HEK293 (cell line): ENCODE measurements at regions not wholly inside any gene's neighbourhood (a gene's known extent, or its start where the extent isn't known, plus 50 kb on each side); places are given as distances from the start of the nearest gene placed in this dataset.

ENCODE experiments used
- CTCF ChIA-PET: fragments of 350-600 bp; formaldehyde crosslinking; extraction: SDS; loops from one replicate; lab custom pipeline; 2021; ENCODE audit warnings: antibody characterized with exemption; lab: Yijun Ruan, JAX
- POLR2A ChIA-PET: fragments of 300-600 bp; formaldehyde crosslinking; extraction: SDS; loops from one replicate; lab custom pipeline; 2020; ENCODE audit warnings: antibody characterized with exemption, inconsistent platforms; lab: Yijun Ruan, JAX
- H3K27ac ChIP-seq: fragments of 200-500 bp; sonication (Bioruptor generic); 2 replicates; pipeline ENCODE4 v1.5.1; 2014; ENCODE audit warnings: low read depth, low read length, control low read depth, inconsistent platforms; ENCODE audit errors: extremely low read depth
- H3K36me3 ChIP-seq, 2 experiments: fragments of 200-500 bp in 1 of 2; sonication (Bioruptor generic) in 1 of 2; 1 replicate in 1 of 2; 2 replicates in 1 of 2; pipeline ENCODE4 v1.5.1; 2014 to 2017; ENCODE audit warnings: inconsistent platforms in 2 of 2, low read length in 2 of 2; ENCODE audit not compliant: control insufficient read depth in 2 of 2, insufficient read depth in 1 of 2
- H3K4me1 ChIP-seq: fragments of 200-500 bp; sonication (Bioruptor generic); 2 replicates; pipeline ENCODE4 v1.5.1; 2014; ENCODE audit warnings: mild to moderate bottlenecking, low read length, inconsistent platforms; ENCODE audit not compliant: control insufficient read depth, insufficient read depth
- H3K4me3 ChIP-seq: 2 replicates; pipeline ENCODE4 v1.5.1; 2011; ENCODE audit warnings: low read depth, mild to moderate bottlenecking, control low read depth, low read length, moderate library complexity
- H3K9me3 ChIP-seq: fragments of 200-500 bp; sonication (Bioruptor generic); 2 replicates; pipeline ENCODE4 v1.5.1; 2014; ENCODE audit warnings: low read depth, low read length, inconsistent platforms; ENCODE audit not compliant: control insufficient read depth, insufficient read depth
- BCL11A ChIP-seq: fragments of 450-650 bp; formaldehyde crosslinking; IDR thresholded peaks from 2 replicates; pipeline ENCODE4 v1.5.1; 2016; ENCODE audit warnings: low read depth, missing biosample characterization, missing genetic modification characterization
- OVOL3 ChIP-seq: fragments of 450-650 bp; formaldehyde crosslinking; IDR thresholded peaks from 2 replicates; pipeline ENCODE4 v1.5.1; 2016; ENCODE audit warnings: missing biosample characterization, missing genetic modification characterization
- SCRT2 ChIP-seq: fragments of 450-650 bp; formaldehyde crosslinking; IDR thresholded peaks from 2 replicates; pipeline ENCODE4 v1.5.1; 2016; ENCODE audit warnings: missing biosample characterization, missing genetic modification characterization
- SETDB1 ChIP-seq: IDR thresholded peaks from one replicate; pipeline ENCODE4 v1.6.1; 2017; ENCODE audit warnings: mild to moderate bottlenecking, low read length, moderate library complexity, mixed read lengths; ENCODE audit not compliant: insufficient read length
- ZBTB8A ChIP-seq: fragments of 450-650 bp; formaldehyde crosslinking; IDR thresholded peaks from 2 replicates; pipeline ENCODE4 v1.5.1; 2016; ENCODE audit warnings: missing biosample characterization, missing genetic modification characterization
- ZEB2 ChIP-seq: fragments of 450-650 bp; formaldehyde crosslinking; IDR thresholded peaks from 2 replicates; pipeline ENCODE4 v1.5.1; 2016; ENCODE audit warnings: missing biosample characterization, missing genetic modification characterization
- ZNF114 ChIP-seq: fragments of 450-650 bp; formaldehyde crosslinking; IDR thresholded peaks from 2 replicates; pipeline ENCODE4 v1.5.0; 2017; ENCODE audit warnings: missing biosample characterization, missing genetic modification characterization
- ZNF140 ChIP-seq: fragments of 450-650 bp; formaldehyde crosslinking; IDR thresholded peaks from 2 replicates; pipeline ENCODE4 v1.5.1; 2016; ENCODE audit warnings: missing biosample characterization, missing genetic modification characterization
- ZNF16 ChIP-seq: fragments of 450-650 bp; formaldehyde crosslinking; IDR thresholded peaks from 2 replicates; pipeline ENCODE4 v1.5.1; 2016; ENCODE audit warnings: low read depth, missing biosample characterization, missing genetic modification characterization
- ZNF174 ChIP-seq: fragments of 450-650 bp; formaldehyde crosslinking; IDR thresholded peaks from 2 replicates; pipeline ENCODE4 v1.5.0; 2017; ENCODE audit warnings: missing biosample characterization, mild to moderate bottlenecking, missing genetic modification characterization
- ZNF560 ChIP-seq: fragments of 450-650 bp; formaldehyde crosslinking; IDR thresholded peaks from 2 replicates; pipeline ENCODE4 v1.5.1; 2017; ENCODE audit warnings: missing biosample characterization, missing genetic modification characterization, borderline replicate concordance
- ZNF585B ChIP-seq: fragments of 450-650 bp; formaldehyde crosslinking; IDR thresholded peaks from 2 replicates; pipeline ENCODE4 v1.5.1; 2016; ENCODE audit warnings: missing biosample characterization, missing genetic modification characterization
- ZNF600 ChIP-seq: fragments of 450-650 bp; formaldehyde crosslinking; IDR thresholded peaks from 2 replicates; pipeline ENCODE4 v1.5.1; 2016; ENCODE audit warnings: missing biosample characterization, missing genetic modification characterization
- ZNF791 ChIP-seq: fragments of 450-650 bp; formaldehyde crosslinking; IDR thresholded peaks from 2 replicates; pipeline ENCODE4 v1.5.1; 2016; ENCODE audit warnings: missing biosample characterization, missing genetic modification characterization
- TF ChIP-seq, protein P1 (sequence below): fragments of 450-650 bp; formaldehyde crosslinking; IDR thresholded peaks from 2 replicates; pipeline ENCODE4 v1.5.1; 2016; ENCODE audit warnings: missing biosample characterization, missing genetic modification characterization
- TF ChIP-seq, protein P2 (sequence below): IDR thresholded peaks from 2 replicates; pipeline ENCODE4 v1.6.1; 2011; ENCODE audit warnings: mild to moderate bottlenecking, low read depth, low read length, borderline replicate concordance
- TF ChIP-seq, protein P3 (sequence below): fragments of 450-650 bp; formaldehyde crosslinking; IDR thresholded peaks from 2 replicates; pipeline ENCODE4 v1.5.1; 2017; ENCODE audit warnings: missing biosample characterization, missing genetic modification characterization
- TF ChIP-seq, protein P4 (sequence below): fragments of 450-650 bp; formaldehyde crosslinking; IDR thresholded peaks from 2 replicates; pipeline ENCODE4 v1.5.1; 2016; ENCODE audit warnings: missing biosample characterization, missing genetic modification characterization, borderline replicate concordance

- TF ChIP-seq, protein P1, sequence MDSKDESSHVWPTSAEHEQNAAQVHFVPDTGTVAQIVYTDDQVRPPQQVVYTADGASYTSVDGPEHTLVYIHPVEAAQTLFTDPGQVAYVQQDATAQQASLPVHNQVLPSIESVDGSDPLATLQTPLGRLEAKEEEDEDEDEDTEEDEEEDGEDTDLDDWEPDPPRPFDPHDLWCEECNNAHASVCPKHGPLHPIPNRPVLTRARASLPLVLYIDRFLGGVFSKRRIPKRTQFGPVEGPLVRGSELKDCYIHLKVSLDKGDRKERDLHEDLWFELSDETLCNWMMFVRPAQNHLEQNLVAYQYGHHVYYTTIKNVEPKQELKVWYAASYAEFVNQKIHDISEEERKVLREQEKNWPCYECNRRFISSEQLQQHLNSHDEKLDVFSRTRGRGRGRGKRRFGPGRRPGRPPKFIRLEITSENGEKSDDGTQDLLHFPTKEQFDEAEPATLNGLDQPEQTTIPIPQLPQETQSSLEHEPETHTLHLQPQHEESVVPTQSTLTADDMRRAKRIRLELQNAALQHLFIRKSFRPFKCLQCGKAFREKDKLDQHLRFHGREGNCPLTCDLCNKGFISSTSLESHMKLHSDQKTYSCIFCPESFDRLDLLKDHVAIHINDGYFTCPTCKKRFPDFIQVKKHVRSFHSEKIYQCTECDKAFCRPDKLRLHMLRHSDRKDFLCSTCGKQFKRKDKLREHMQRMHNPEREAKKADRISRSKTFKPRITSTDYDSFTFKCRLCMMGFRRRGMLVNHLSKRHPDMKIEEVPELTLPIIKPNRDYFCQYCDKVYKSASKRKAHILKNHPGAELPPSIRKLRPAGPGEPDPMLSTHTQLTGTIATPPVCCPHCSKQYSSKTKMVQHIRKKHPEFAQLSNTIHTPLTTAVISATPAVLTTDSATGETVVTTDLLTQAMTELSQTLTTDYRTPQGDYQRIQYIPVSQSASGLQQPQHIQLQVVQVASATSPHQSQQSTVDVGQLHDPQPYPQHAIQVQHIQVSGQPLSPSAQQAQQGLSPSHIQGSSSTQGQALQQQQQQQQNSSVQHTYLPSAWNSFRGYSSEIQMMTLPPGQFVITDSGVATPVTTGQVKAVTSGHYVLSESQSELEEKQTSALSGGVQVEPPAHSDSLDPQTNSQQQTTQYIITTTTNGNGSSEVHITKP (tag by site-specific recombination), result no peak
- TF ChIP-seq ZNF560 (tag by site-specific recombination) (no peak), SCRT2 (tag by site-specific recombination) (no peak)
- TF ChIP-seq, all 188 proteins: peak for 0
Observed at GRCh38 chr12:90393652-90394051, 561.3 kb downstream of the CCER1 start (continued).

DNA sequence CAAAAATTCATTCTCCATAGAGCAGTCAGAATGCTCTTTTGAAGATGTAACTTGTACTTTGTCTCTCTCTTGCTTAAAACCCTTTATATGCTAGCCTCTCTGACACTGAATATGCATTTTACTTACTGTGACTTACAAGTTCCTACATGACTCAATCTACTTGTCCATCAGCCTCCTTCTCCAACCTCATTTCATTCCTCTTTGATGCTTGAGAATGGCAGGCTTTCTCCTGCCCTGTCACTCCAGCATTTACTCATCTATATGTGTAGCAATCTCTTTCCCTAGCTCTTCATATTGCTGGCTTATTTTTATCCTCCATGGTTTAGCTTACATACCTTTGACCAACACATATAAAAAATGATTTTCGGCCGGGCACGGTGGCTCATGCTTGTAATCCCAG lies 561.9 kb downstream of the CCER1 start:
- Histone ChIP-seq H3K4me1 (no peaks in the 10 kb centered on the region), H3K36me3 (no peaks in the 10 kb centered on the region), H3K4me3 (no peak overlapping the region), H3K27ac (no peak overlapping the region), H3K9me3 (no peaks in the 10 kb centered on the region)
- ChIA-PET CTCF (no interaction called here), POLR2A (interaction anchor here (0.7 kb wide), 1 partner anchor 57 kb away, joined by 6 read pairs; no protein-coding TSS in a partner anchor)
- TF ChIP-seq OVOL3 (tag by site-specific recombination) (no peak), ZEB2 (tag by site-specific recombination) (no peak), ZNF600 (tag by site-specific recombination) (no peak), ZNF585B (tag by site-specific recombination) (no peak), BCL11A (tag by site-specific recombination) (no peak), ZNF174 (tag by site-specific recombination) (no peak), ZNF791 (tag by site-specific recombination) (no peak), ZNF114 (tag by site-specific recombination) (no peak), ZNF140 (tag by site-specific recombination) (no peak)
- TF ChIP-seq, protein P2, sequence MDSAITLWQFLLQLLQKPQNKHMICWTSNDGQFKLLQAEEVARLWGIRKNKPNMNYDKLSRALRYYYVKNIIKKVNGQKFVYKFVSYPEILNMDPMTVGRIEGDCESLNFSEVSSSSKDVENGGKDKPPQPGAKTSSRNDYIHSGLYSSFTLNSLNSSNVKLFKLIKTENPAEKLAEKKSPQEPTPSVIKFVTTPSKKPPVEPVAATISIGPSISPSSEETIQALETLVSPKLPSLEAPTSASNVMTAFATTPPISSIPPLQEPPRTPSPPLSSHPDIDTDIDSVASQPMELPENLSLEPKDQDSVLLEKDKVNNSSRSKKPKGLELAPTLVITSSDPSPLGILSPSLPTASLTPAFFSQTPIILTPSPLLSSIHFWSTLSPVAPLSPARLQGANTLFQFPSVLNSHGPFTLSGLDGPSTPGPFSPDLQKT, result no peak
- TF ChIP-seq, protein P3, sequence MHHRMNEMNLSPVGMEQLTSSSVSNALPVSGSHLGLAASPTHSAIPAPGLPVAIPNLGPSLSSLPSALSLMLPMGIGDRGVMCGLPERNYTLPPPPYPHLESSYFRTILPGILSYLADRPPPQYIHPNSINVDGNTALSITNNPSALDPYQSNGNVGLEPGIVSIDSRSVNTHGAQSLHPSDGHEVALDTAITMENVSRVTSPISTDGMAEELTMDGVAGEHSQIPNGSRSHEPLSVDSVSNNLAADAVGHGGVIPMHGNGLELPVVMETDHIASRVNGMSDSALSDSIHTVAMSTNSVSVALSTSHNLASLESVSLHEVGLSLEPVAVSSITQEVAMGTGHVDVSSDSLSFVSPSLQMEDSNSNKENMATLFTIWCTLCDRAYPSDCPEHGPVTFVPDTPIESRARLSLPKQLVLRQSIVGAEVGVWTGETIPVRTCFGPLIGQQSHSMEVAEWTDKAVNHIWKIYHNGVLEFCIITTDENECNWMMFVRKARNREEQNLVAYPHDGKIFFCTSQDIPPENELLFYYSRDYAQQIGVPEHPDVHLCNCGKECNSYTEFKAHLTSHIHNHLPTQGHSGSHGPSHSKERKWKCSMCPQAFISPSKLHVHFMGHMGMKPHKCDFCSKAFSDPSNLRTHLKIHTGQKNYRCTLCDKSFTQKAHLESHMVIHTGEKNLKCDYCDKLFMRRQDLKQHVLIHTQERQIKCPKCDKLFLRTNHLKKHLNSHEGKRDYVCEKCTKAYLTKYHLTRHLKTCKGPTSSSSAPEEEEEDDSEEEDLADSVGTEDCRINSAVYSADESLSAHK (tag by site-specific recombination), result no peak

DNA sequence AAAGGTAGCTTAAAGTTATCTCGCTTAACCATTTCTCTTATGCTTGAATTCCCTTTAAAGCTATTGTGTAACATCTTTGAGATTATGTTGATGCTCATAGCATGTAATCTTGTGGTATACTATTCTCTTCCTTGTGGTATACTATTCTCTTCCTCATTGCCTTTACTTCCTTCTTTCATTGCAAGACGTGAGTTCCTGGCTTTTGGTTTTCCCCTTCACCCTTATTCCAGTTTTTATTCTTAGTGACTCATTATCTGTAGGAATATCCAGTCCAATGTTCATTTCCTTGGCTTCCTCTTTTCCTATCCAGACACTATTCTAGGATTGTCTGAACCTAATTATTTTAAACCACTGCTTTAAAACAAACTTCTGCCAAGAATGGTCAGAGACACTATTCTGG lies 564.0 kb downstream of the CCER1 start:
- ChIA-PET CTCF (no interaction called here), POLR2A (no interaction called here)
- no peaks in the 10 kb centered on the region for H3K4me1 ChIP-seq
- no peak overlapping the region for H3K27ac ChIP-seq
- TF ChIP-seq ZBTB8A (tag by site-specific recombination) (no peak), SETDB1 (no peak), ZNF16 (no peak)
- TF ChIP-seq, protein P4, sequence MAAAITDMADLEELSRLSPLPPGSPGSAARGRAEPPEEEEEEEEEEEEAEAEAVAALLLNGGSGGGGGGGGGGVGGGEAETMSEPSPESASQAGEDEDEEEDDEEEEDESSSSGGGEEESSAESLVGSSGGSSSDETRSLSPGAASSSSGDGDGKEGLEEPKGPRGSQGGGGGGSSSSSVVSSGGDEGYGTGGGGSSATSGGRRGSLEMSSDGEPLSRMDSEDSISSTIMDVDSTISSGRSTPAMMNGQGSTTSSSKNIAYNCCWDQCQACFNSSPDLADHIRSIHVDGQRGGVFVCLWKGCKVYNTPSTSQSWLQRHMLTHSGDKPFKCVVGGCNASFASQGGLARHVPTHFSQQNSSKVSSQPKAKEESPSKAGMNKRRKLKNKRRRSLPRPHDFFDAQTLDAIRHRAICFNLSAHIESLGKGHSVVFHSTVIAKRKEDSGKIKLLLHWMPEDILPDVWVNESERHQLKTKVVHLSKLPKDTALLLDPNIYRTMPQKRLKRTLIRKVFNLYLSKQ, result no peak
- H3K9me3 ChIP-seq, result no peaks in the 10 kb centered on the region
- no peak overlapping the region for H3K4me3 ChIP-seq
- no peaks in the 10 kb centered on the region for H3K36me3 ChIP-seq
